ENCODE measurements at regions not wholly inside any gene's neighbourhood (a gene's known extent, or its start where the extent isn't known, plus 50 kb on each side); places are given as distances from the start of the nearest gene placed in this dataset.

DNA sequence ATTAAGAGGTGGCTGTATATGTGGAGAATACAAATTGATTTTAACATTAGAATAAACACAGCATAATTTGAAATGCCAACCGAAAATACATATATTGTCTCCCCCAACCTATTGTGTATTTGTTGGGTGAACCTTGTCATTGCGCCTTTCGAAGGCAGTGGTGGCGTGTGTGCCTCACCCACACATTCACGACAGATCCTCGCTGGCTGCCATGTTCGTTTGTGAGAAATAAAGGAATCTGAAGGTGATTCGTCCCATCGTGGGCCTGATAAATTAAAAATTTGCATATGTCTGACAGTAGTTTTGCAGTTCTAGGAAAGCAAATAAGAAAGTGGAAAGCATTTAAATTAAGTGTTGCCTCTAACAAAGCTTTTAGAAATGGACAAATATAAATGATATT lies 222.8 kb upstream of the TOPAZ1 start:
- Histone ChIP-seq H3K27me3 (ENCODE audit: insufficient read depth, low read length) (no peaks in the 10 kb centered on the region), H2AFZ (ENCODE audit: low read length) (no peak overlapping the region), H3K9ac (ENCODE audit: low read length) (no peak overlapping the region), H3K4me3 (ENCODE audit: low read depth, low read length, poor library complexity, severe bottlenecking) (no peak overlapping the region), H3F3A (ENCODE audit: insufficient read depth, low read length) (no peaks in the 10 kb centered on the region), H3K27ac (ENCODE audit: low read depth, low read length, poor library complexity, severe bottlenecking) (no peak overlapping the region), H3K9me2 (ENCODE audit: low read depth, low read length) (no peaks in the 10 kb centered on the region), H4K20me1 (ENCODE audit: insufficient read depth, low read length) (no peaks in the 10 kb centered on the region), H3K4me2 (ENCODE audit: low read length) (no peak overlapping the region), H3K79me2 (ENCODE audit: insufficient read depth, low read length) (no peaks in the 10 kb centered on the region), H3K4me1 (ENCODE audit: insufficient read depth, low read length, severe bottlenecking) (no peaks in the 10 kb centered on the region), H3K9me3 (ENCODE audit: low read length) (no peaks in the 10 kb centered on the region), H3K36me3 (ENCODE audit: insufficient read depth, low read length) (no peaks in the 10 kb centered on the region)
- TF ChIP-seq EZH2 (IDR thresholded peaks at IDR 0.05; ENCODE audit: borderline replicate concordance, low read length): no peak

DNA sequence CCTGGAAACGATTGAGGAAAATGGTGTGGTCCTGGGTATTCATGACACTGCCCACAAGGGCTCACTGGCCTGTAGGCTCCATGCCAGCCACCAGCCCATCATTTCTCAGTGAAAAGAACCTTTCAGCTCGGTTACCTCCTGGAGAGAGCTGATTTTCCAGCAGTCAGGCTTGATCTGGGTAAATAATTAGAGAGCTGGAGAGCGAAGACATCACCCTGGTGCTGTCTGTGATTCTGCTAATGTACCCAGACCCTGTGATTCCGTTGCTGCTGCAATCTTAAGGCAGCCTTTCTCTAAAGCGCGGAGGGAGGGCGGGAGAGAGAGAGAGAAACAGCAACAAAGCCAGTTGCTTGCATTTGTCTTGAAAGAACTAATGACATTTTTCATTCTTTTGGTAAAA lies 221.9 kb upstream of the TOPAZ1 start:
- no peaks in the 10 kb centered on the region for H3K27me3 ChIP-seq (ENCODE audit: insufficient read depth, low read length)
- H3K4me2 ChIP-seq (ENCODE audit: low read length): no peak overlapping the region
- no peaks in the 10 kb centered on the region for H3K9me3 ChIP-seq (ENCODE audit: low read length)
- no peak overlapping the region for H2AFZ ChIP-seq (ENCODE audit: low read length)
- no peak overlapping the region for H3K4me3 ChIP-seq (ENCODE audit: low read depth, low read length, poor library complexity, severe bottlenecking)
- no peak overlapping the region for H3K27ac ChIP-seq (ENCODE audit: low read depth, low read length, poor library complexity, severe bottlenecking)
- H3K9me2 ChIP-seq (ENCODE audit: low read depth, low read length): no peaks in the 10 kb centered on the region
- H3K9ac ChIP-seq (ENCODE audit: low read length): no peak overlapping the region
- no peaks in the 10 kb centered on the region for H3K79me2 ChIP-seq (ENCODE audit: insufficient read depth, low read length)
- H3K36me3 ChIP-seq (ENCODE audit: insufficient read depth, low read length): no peaks in the 10 kb centered on the region
- H3F3A ChIP-seq (ENCODE audit: insufficient read depth, low read length): no peaks in the 10 kb centered on the region
- no peak for TF ChIP-seq EZH2 (IDR thresholded peaks at IDR 0.05; ENCODE audit: borderline replicate concordance, low read length)
- TF ChIP-seq, protein P1, sequence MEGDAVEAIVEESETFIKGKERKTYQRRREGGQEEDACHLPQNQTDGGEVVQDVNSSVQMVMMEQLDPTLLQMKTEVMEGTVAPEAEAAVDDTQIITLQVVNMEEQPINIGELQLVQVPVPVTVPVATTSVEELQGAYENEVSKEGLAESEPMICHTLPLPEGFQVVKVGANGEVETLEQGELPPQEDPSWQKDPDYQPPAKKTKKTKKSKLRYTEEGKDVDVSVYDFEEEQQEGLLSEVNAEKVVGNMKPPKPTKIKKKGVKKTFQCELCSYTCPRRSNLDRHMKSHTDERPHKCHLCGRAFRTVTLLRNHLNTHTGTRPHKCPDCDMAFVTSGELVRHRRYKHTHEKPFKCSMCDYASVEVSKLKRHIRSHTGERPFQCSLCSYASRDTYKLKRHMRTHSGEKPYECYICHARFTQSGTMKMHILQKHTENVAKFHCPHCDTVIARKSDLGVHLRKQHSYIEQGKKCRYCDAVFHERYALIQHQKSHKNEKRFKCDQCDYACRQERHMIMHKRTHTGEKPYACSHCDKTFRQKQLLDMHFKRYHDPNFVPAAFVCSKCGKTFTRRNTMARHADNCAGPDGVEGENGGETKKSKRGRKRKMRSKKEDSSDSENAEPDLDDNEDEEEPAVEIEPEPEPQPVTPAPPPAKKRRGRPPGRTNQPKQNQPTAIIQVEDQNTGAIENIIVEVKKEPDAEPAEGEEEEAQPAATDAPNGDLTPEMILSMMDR (IDR thresholded peaks at IDR 0.05; ENCODE audit: low read length): no peak
- H3K4me1 ChIP-seq (ENCODE audit: insufficient read depth, low read length, severe bottlenecking): no peaks in the 10 kb centered on the region
- H4K20me1 ChIP-seq (ENCODE audit: insufficient read depth, low read length): no peaks in the 10 kb centered on the region

DNA sequence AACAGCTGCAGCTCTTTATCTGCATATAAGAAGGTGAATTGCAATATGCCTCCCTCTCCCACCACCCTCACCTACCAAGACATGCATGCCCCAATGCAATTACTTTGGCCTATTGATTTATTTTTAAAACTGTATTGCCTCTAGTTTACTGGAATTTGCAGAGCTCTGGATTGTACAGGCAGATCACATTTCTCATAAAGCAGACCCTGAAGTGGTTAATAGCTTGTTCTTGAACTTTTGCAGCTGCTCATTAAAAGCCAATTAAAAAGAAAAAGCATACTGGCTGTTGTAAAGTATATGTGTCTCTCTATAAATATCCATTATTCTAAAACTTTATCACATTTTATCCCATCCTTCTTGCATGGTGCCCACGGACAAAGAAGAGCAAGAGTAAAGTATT lies 221.5 kb upstream of the TOPAZ1 start:
- no peaks in the 10 kb centered on the region for H3F3A ChIP-seq (ENCODE audit: insufficient read depth, low read length)
- H3K9ac ChIP-seq (ENCODE audit: low read length): no peak overlapping the region
- H3K4me2 ChIP-seq (ENCODE audit: low read length): no peak overlapping the region
- no peak overlapping the region for H3K27ac ChIP-seq (ENCODE audit: low read depth, low read length, poor library complexity, severe bottlenecking)
- no peaks in the 10 kb centered on the region for H3K9me2 ChIP-seq (ENCODE audit: low read depth, low read length)
- no peak overlapping the region for H3K4me3 ChIP-seq (ENCODE audit: low read depth, low read length, poor library complexity, severe bottlenecking)
- TF ChIP-seq, protein P1 (IDR thresholded peaks at IDR 0.05; ENCODE audit: low read length): no peak
- TF ChIP-seq EZH2 (IDR thresholded peaks at IDR 0.05; ENCODE audit: borderline replicate concordance, low read length): no peak
- no peaks in the 10 kb centered on the region for H3K36me3 ChIP-seq (ENCODE audit: insufficient read depth, low read length)
- H3K27me3 ChIP-seq (ENCODE audit: insufficient read depth, low read length): no peaks in the 10 kb centered on the region
- no peaks in the 10 kb centered on the region for H3K79me2 ChIP-seq (ENCODE audit: insufficient read depth, low read length)
- H4K20me1 ChIP-seq (ENCODE audit: insufficient read depth, low read length): no peaks in the 10 kb centered on the region
- no peaks in the 10 kb centered on the region for H3K4me1 ChIP-seq (ENCODE audit: insufficient read depth, low read length, severe bottlenecking)
- H2AFZ ChIP-seq (ENCODE audit: low read length): no peak overlapping the region
- H3K9me3 ChIP-seq (ENCODE audit: low read length): no peaks in the 10 kb centered on the region
